Motor neuron (in vitro differentiated cells): ENCODE measurements at regions not wholly inside any gene's neighbourhood (a gene's known extent, or its start where the extent isn't known, plus 50 kb on each side); places are given as distances from the start of the nearest gene placed in this dataset.

Experiments used
- ATAC-seq, 8 experiments: fragments of 200-7000 bp; cut with Tn5 transposase; replicated peaks in 6 of 8; 2 replicates each; pipeline ENCODE4 v1.8.0; 2021; ENCODE audit warnings: mild to moderate bottlenecking in 8 of 8, moderate library complexity in 8 of 8
- H3K27ac ChIP-seq, 2 donors: fragments of 250-450 bp; sonication (Bioruptor Pico); 2 replicates each; pipeline ENCODE4 v1.9.0; 2021; ENCODE audit warnings: antibody characterized with exemption in 2 of 2, mild to moderate bottlenecking in 2 of 2, moderate library complexity in 1 of 2
- H3K4me1 ChIP-seq, 2 donors: fragments of 250-450 bp; sonication (Bioruptor Pico); replicated peaks in 1 of 2; 2 replicates each; pipeline ENCODE4 v1.6.1; 2021; ENCODE audit warnings: antibody characterized with exemption in 2 of 2, mild to moderate bottlenecking in 2 of 2, moderate library complexity in 1 of 2
- H3K4me3 ChIP-seq, 5 donors: fragments of 250-450 bp; sonication (Bioruptor Pico); 2 replicates each; pipeline ENCODE4 v1.9.0; 2021; ENCODE audit warnings: antibody characterized with exemption in 5 of 5, mild to moderate bottlenecking in 5 of 5, moderate library complexity in 4 of 5
- WGBS, 10 experiments: fragments of 450-650 bp; shearing (Covaris generic); methylation state at CpG; one replicate each; pipeline ENCODE4 v1.0.0; 2022; 5-methylcytosine and 5-hydroxymethylcytosine counted together
- in situ Hi-C, 9 experiments: fragments of 400-800 bp; cut with MboI; loops; one replicate each; pipeline ENCODE4 v1.15.0; 2021; ENCODE audit warnings: low sequenced_read_pairs in 9 of 9, low pct_unique_long_range_greater_than_20kb in 2 of 9; ENCODE audit not compliant: unreplicated experiment in 9 of 9

- WGBS, 10 experiments: 0 to 100% (median 65%) methylated on average over 1 to 2 of the region's 2 CpGs; no CpG with 5 or more reads in 2 of the 10 experiments
- no peak overlapping the region for H3K27ac ChIP-seq
- ATAC-seq: peak in 7 of 8 experiments; percentile 43 to 97 (median 69)
- H3K4me1 ChIP-seq: no peaks in the 10 kb centered on the region
- no peak overlapping the region for H3K4me3 ChIP-seq
- in situ Hi-C loops: no loop called here
Measured at GRCh38 chr15:98025237-98025636, 64.7 kb downstream of the ARRDC4 start.

- Histone ChIP-seq H3K4me1 (peaks cover 5 to 6% of the 10 kb centered on the region in 2 donors), H3K4me3 (no peak overlapping the region), H3K27ac (no peak overlapping the region)
- 50 to 83% (median 68%) methylated on average over 1 to 4 of the region's 4 CpGs for WGBS, 10 experiments
- in situ Hi-C loops: no loop called here
- ATAC-seq: no peak
Measured at GRCh38 chr15:98034731-98035130, 74.2 kb downstream of the ARRDC4 start.

DNA sequence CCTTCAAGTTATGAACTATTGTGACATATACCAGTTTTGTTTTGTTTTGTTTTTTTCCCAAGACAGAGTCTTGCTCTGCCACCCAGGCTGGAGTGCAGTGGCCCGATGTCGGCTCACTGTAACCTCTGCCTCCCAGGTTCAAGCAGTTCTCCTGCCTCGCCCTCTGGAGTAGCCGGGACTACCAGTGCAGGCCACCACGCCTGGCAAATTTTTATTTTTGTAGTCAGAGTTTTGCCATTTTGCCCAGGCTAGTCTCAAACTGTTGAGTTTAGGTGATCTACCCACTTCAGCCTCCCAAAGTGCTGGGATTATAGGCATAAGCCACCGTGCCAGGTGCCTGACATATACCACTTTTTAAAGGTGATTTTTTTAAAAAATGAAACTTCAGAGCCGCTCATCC is 74.6 kb downstream of the ARRDC4 start:
- no peak for ATAC-seq
- 39 to 100% (median 83%) methylated on average over 1 to 7 of the region's 7 CpGs for WGBS, 10 experiments

DNA sequence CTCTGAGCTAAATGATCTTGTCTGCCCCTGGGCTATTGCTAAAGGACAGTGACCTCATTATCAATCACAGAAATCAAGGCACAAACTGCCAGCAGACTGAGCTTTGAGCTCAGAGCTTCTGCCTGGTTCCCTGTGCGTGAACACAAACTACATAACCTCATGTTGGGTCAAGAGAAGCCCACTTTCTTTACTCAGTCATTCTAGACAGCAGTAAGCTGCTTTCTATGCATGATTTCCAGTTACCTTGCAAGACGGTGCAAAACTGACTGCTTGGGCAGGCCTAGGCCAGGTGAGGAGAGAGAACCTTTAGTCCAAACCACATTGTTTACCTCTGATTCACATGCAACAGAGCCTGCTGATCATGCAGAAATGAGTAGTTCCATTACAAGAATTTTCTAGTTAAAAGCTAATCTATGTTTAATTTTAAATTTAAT is 75.1 kb downstream of the ARRDC4 start:
- Histone ChIP-seq H3K27ac (no peak overlapping the region), H3K4me3 (no peak overlapping the region), H3K4me1 (peaks cover 6 to 11% of the 10 kb centered on the region in 2 donors)
- ATAC-seq: no peak
- in situ Hi-C loops: no loop called here
- 40 to 100% (median 70%) methylated on average over 1 to 2 of the region's 2 CpGs; no CpG with 5 or more reads in 2 of the 10 experiments for WGBS, 10 experiments

More for the DNA sequence above, 74.6 kb downstream of the ARRDC4 start:
- Histone ChIP-seq H3K4me3 (no peak overlapping the region), H3K4me1 (peaks cover 6 to 8% of the 10 kb centered on the region in 2 donors), H3K27ac (no peak overlapping the region)
- in situ Hi-C loops: no loop called here

DNA sequence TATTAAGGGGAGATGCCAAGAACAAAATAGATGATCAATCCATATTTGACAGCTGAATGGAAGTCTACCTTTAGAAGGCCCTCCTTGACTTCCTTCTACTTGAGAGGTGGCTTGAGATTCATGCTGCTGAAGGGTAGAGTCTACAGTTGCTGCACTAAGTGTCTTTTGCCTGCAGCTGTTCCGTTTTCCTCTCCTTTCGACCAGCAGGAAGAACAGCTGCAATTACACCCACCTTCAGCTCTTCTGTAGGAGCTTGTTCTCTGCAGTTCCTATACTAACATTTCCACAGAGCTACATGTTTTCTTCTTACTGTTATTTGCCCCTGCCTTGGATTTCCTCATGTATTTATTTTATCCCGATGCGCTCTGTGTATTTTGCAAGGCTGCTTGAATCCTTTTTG is 79.1 kb downstream of the ARRDC4 start:
- Histone ChIP-seq H3K27ac (no peak overlapping the region), H3K4me1 (peaks cover 6 to 12% of the 10 kb centered on the region in 2 donors), H3K4me3 (no peak overlapping the region)
- WGBS, 10 experiments: 22 to 90% (median 67%) methylated on average over 1 to 4 of the region's 4 CpGs; no CpG with 5 or more reads in 3 of the 10 experiments
- ATAC-seq: no peak
- in situ Hi-C loops: no loop called here

DNA sequence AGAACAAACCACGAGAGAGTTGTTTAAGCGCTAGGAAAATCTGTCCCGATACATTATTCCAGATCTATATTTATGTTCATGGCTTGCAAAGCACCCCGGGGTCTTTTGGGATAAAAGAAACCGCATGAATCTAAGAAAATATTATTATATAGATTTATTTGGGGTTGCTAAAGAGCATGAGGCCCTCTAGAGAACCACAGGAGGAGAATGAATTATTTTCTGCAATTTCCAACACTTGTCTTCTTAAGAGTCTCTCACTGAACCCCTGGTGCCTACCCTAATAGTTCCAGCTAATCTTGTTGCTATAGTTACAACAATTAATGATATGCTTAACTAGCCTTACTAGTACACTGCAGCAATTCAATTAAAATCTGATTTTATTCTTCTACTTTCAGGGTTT is 79.6 kb downstream of the ARRDC4 start:
- H3K4me1 ChIP-seq: peaks cover 6 to 12% of the 10 kb centered on the region in 2 donors
- ATAC-seq: no peak
- in situ Hi-C loops: no loop called here
- H3K27ac ChIP-seq: no peak overlapping the region
- WGBS, 10 experiments: 12 to 83% (median 50%) methylated on average over 2 to 5 of the region's 5 CpGs; no CpG with 5 or more reads in 2 of the 10 experiments
- no peak overlapping the region for H3K4me3 ChIP-seq

DNA sequence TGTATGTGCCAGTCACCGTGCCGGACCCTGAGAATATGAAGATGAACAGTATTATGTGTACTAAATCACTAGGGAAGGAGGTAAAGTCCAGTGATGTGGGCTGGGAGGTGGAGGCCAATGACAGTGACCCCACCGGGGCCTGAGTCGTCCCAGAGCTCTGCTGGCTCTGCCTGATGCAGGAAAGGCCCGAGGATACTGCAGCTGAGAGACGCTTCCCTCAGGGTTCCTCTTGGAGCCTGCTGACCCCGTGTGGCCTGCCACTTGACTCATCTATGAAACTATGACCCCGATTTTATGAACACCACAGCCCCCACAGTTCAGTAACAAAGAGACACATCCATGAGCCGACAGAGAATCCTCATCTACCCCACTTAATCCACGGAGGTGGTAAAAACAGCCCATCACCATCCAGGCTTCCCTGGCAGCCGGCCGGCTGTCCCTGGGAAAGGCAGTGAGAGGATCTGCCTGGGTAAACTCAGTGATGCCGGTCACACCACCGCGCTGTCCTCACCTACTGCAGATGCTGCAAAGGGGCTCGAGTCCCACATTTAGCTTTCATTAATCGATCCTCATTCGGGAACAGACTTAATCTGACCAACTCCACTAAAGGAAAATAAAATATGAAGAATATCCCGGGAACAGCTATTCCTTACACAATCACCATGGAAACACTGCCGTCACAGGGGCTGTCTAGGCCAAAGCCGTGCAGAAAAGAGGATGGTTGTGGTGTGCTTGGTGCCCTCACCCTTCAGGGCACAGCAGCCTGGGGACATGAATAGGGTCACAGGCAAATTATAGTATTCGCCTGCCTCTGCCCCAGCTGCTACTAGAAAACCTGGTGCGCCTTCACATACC is 82.9 kb downstream of the ARRDC4 start:
- Histone ChIP-seq H3K4me3 (no peak overlapping the region), H3K27ac (no peak overlapping the region), H3K4me1 (peaks cover 0 to 10% of the 10 kb centered on the region in 2 donors)
- whole genome bisulfite sequencing, 10 experiments: 37 to 95% (median 81%) methylated on average over 1 to 12 of the region's 23 CpGs; no CpG with 5 or more reads in 1 of the 10 experiments
- ATAC-seq: no peak
- in situ Hi-C loops: no loop called here

DNA sequence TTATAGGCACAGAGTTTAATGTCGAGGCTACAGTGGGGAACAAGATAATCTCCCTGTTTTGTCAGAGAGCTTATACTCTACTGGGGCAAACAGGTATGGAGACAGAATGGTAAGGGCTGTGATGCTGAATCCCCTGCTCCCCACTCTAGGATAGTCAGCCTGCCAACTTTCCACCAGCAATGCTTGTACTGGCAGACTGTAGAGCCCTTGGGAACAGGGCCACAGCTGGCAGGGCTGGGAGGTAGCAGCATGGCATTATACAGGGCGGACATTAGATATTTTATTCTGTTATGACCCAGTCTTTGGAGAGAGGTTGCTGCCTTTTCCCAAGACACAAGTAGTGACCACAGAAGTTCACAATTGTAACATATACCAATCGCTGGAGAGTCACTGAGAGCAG is 91.2 kb downstream of the ARRDC4 start:
- in situ Hi-C loops: no loop called here
- ATAC-seq: no peak
- H3K4me3 ChIP-seq: no peak overlapping the region
- H3K27ac ChIP-seq: no peak overlapping the region
- WGBS, 10 experiments: 0 to 100% (median 64%) methylated on average over 1 to 2 of the region's 3 CpGs; no CpG with 5 or more reads in 3 of the 10 experiments
- no peaks in the 10 kb centered on the region for H3K4me1 ChIP-seq

- no peak overlapping the region for H3K4me3 ChIP-seq
- no peak for ATAC-seq
- H3K4me1 ChIP-seq: no peaks in the 10 kb centered on the region
- WGBS, 10 experiments: 6 to 100% (median 76%) methylated on average over 1 of the region's 1 CpG
- in situ Hi-C loops: no loop called here
- H3K27ac ChIP-seq: no peak overlapping the region
Measured at GRCh38 chr15:98057453-98057852, 97.0 kb downstream of the ARRDC4 start.

DNA sequence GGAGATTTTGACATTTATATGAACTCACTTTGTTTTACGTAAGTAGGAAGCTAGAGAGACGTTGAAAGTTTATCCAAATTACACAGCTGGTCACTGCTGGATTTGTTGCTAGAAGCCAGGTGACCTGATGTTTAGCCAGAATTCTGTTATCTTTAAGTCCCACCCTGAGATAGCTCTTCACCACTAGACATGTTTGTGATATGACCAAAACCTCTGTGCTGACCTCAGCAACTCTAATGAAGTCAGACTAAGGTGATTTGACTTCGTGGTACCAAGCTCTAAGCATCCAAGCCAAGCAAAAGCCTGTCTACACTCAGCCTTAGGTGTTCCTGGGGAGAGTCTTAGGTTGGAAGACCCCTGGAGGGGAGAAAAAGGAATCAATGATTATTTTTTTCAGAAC is 102.4 kb downstream of the ARRDC4 start:
- peaks cover 0 to 3% of the 10 kb centered on the region in 2 donors for H3K4me1 ChIP-seq
- no peak overlapping the region for H3K4me3 ChIP-seq
- in situ Hi-C loops: no loop called here
- no peak for ATAC-seq
- 0 to 100% (median 71%) methylated on average over 1 to 3 of the region's 3 CpGs; no CpG with 5 or more reads in 3 of the 10 experiments for WGBS, 10 experiments
- no peak overlapping the region for H3K27ac ChIP-seq

DNA sequence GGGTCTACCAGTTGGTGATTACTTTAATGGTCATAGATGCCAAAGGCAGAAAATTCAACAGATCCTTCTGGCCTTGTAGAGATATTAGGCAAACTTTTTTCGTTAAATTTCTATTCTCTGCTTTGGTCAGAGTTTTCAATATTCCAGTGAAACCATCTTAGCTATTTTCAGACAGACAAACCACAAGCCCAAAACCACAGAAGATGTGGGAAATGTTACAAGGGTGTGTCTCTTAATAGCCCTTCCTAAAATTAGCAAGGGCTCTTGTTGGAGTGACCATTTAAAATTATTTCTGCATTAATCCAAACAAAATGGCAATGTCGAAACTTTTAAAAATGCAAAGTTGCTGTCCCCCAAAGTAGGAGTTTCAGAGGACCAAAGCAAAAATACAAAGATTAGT is 102.8 kb downstream of the ARRDC4 start:
- peak in 2 of 8 experiments; percentile 34 to 54 for ATAC-seq
- H3K4me1 ChIP-seq: peaks cover 0 to 3% of the 10 kb centered on the region in 2 donors
- WGBS, 10 experiments: 13 to 92% (median 58%) methylated on average over 1 to 2 of the region's 2 CpGs; no CpG with 5 or more reads in 2 of the 10 experiments
- H3K27ac ChIP-seq: no peak overlapping the region
- H3K4me3 ChIP-seq: no peak overlapping the region
- in situ Hi-C loops: no loop called here

DNA sequence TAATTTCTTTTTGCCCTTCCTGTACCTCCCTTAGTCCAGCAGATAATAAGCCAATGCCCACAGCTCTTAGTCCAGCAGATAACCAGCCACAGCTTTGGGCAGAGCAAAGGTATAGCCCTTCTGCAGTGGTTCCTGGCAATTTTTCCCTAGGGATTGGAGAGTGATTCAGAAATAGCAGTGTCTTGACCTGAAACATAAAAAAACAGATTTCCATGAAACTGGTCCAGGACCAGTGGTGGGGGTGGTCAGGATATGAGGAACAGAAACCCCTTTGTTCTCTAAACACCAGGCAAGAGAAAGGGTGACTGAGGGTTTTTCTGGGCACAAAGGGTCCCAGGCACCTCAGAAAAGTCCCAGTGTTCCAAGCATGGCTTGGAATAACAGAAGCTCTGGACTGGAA is 103.4 kb downstream of the ARRDC4 start:
- Histone ChIP-seq H3K4me1 (peaks cover 0 to 3% of the 10 kb centered on the region in 2 donors), H3K4me3 (no peak overlapping the region), H3K27ac (no peak overlapping the region)
- in situ Hi-C loops: no loop called here
- ATAC-seq: no peak

DNA sequence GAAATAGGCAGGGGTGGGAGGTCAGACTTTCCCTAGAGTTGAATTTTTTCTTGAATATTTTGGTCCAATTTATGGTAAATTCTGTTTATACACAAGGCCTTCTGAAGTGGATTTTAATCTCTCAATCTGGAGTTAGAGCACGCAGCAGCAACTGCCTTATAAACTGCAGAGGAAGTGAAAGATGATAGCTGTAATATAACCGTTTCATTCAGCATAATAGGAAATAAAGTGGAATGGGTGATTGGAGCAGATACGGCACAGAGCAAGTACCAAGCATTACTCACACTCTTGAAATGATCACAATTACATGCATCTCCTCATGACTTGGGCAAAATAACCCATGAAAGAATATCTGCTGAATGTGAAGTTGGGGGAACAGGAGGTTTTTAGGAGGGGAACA is 106.8 kb downstream of the ARRDC4 start:
- in situ Hi-C loops: no loop called here
- H3K27ac ChIP-seq: no peak overlapping the region
- peaks cover 0 to 3% of the 10 kb centered on the region in 2 donors for H3K4me1 ChIP-seq
- peak in 1 of 8 experiments; percentile 54 for ATAC-seq
- WGBS, 10 experiments: 0 to 100% (median 81%) methylated on average over 1 to 3 of the region's 3 CpGs; no CpG with 5 or more reads in 1 of the 10 experiments
- no peak overlapping the region for H3K4me3 ChIP-seq
